Heart left ventricle (tissue), 16 donors: ENCODE measurements at regions not wholly inside any gene's neighbourhood (a gene's known extent, or its start where the extent isn't known, plus 50 kb on each side); places are given as distances from the start of the nearest gene placed in this dataset.

ENCODE experiments used
- ATAC-seq, 4 donors: fragments of 200-7000 bp; cut with Tn5 transposase; one replicate each; pipeline ENCODE4 v1.9.1; 2020 to 2022; ENCODE audit warnings: moderate library complexity in 4 of 4, mild to moderate bottlenecking in 3 of 4, moderate number of reproducible peaks in 1 of 4
- DNase-seq, 5 donors: peaks; one replicate each; pipeline ENCODE4 v3.0.0-alpha.2; 2020
- H3K27ac ChIP-seq, 12 donors: fragments of 200-600 bp; sonication (generic) in 4 of 12; one replicate each; pipeline versions ENCODE4 v1.5.0 to v1.8.0; 2016 to 2022; ENCODE audit warnings: mild to moderate bottlenecking in 2 of 12
- H3K27me3 ChIP-seq, 9 donors: fragments of 200-600 bp; sonication (generic) in 2 of 9; one replicate each; pipeline versions ENCODE4 v1.5.1 to v1.8.0; 2016 to 2022; ENCODE audit warnings: mild to moderate bottlenecking in 3 of 9
- H3K36me3 ChIP-seq, 9 donors: fragments of 200-600 bp; sonication (generic) in 2 of 9; one replicate each; pipeline versions ENCODE4 v1.5.0 to v1.8.0; 2018 to 2022; ENCODE audit warnings: mild to moderate bottlenecking in 2 of 9
- H3K4me1 ChIP-seq, 12 donors: fragments of 200-600 bp; sonication (generic) in 4 of 12; one replicate each; pipeline versions ENCODE4 v1.5.0 to v1.8.0; 2016 to 2022; ENCODE audit warnings: mild to moderate bottlenecking in 3 of 12
- H3K4me3 ChIP-seq, 12 donors: fragments of 200-600 bp; sonication (generic) in 4 of 12; one replicate each; pipeline versions ENCODE4 v1.5.0 to v1.8.0; 2017 to 2022; ENCODE audit warnings: mild to moderate bottlenecking in 9 of 12, moderate library complexity in 4 of 12
- H3K9me3 ChIP-seq, 12 donors: fragments of 200-600 bp; sonication (generic) in 4 of 12; one replicate each; pipeline versions ENCODE4 v1.5.0 to v1.8.0; 2016 to 2022; ENCODE audit warnings: mild to moderate bottlenecking in 1 of 12
- POLR2A ChIP-seq, 2 donors: fragments of 450-650 bp; IDR thresholded peaks; one replicate each; pipeline ENCODE4 v1.6.1; 2017; ENCODE audit warnings: antibody characterized with exemption in 2 of 2, mild to moderate bottlenecking in 2 of 2, moderate library complexity in 2 of 2
- WGBS, 4 donors: extraction: QIAGEN DNeasy Blood & Tissue Kit in 2 of 4; methylation state at CpG; one replicate each; pipeline versions ENCODE4 v1.1.5 to v1.1.7; 2013 to 2018; 5-methylcytosine and 5-hydroxymethylcytosine counted together
- intact Hi-C, 10 donors: fragments of 100-400 bp; cut with DNase I; formaldehyde crosslinking; loops; one replicate each; pipeline versions ENCODE4 v1.11.1 to v1.14.2; 2022
- TF ChIP-seq, protein P1 (sequence below), 12 donors: fragments of 200-600 bp; sonication (generic) in 4 of 12; IDR thresholded peaks; one replicate each; pipeline versions ENCODE4 v1.5.0 to v1.8.0; 2018 to 2022; ENCODE audit warnings: antibody characterized with exemption in 12 of 12, mild to moderate bottlenecking in 5 of 12
- donor health status: ischemic (EF 13 %, LVEDD 7.1; RV severe dilation, severe dysfunction).
- donor health status: healthy with polysubstance abuse.
- donor health status: DM: no; HTN: yes; CAD: no.
- donor health status: DM: no; HTN: no; CAD: no.
- donor health status: ischemic (EF 25% LVEDD 6.9; RV normal size, moderate dysfunction).
- donor health status: ischemic (EF 25% LVEDD 5.7; RV mildly dilated, moderate dysfunction).
- donor health status: healthy.
- donor health status: DM: yes; HTN: yes; CAD: no.
- donor health status: ischemic (EF 35%, LVEDD 5.7; RV mildly dilated, moderate dysfunction).
- donor health status: nonischemic (EF 11% LVEDD 7.7; RV severe dilation, severe dysfunction).
- donor health status: DM: yes; HTN: yes; CAD: no.
- donor health status: PGD.
- donor health status: ischemic (EF 29% LVEDD 5.4; RV normal size, mild dysfunction).
- donor health status: nonischemic (EF 23%, LVEDD 6.1; RV moderate dilation, normal function).

DNA sequence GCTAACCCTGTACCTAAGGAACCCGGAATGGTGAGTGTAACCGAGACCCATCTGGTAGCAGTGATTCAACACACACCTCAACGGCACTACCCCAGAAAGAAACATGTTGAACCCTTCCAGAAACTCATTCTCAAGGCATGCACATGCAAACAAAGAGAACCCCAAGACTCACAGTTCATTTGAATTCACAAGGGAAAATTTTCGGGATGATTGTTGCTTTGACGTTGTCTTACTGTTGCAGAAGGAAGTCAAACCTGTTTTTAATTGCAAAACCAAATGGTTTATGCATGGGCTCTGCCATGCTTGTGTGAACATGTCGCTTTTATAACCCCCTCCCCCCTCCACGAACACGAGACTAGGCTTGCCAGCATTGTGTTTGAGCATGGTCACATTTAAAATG is 539.7 kb downstream of the GATA3 start:
- H3K4me1 ChIP-seq, result no peaks in the 10 kb centered on the region
- intact Hi-C loops, result no loop called here
- no peak overlapping the region for H3K27ac ChIP-seq
- H3K27me3 ChIP-seq, result peaks cover 0 to 3% (median 0%) of the 10 kb centered on the region in 9 donors
- H3K4me3 ChIP-seq, result no peak overlapping the region
- WGBS, 4 donors, result 77 to 82% (median 81%) methylated on average over 8 of the region's 8 CpGs
- TF ChIP-seq, protein P1, sequence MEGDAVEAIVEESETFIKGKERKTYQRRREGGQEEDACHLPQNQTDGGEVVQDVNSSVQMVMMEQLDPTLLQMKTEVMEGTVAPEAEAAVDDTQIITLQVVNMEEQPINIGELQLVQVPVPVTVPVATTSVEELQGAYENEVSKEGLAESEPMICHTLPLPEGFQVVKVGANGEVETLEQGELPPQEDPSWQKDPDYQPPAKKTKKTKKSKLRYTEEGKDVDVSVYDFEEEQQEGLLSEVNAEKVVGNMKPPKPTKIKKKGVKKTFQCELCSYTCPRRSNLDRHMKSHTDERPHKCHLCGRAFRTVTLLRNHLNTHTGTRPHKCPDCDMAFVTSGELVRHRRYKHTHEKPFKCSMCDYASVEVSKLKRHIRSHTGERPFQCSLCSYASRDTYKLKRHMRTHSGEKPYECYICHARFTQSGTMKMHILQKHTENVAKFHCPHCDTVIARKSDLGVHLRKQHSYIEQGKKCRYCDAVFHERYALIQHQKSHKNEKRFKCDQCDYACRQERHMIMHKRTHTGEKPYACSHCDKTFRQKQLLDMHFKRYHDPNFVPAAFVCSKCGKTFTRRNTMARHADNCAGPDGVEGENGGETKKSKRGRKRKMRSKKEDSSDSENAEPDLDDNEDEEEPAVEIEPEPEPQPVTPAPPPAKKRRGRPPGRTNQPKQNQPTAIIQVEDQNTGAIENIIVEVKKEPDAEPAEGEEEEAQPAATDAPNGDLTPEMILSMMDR (IDR thresholded peaks at IDR 0.05), result no peak
- no peak for TF ChIP-seq POLR2A (IDR thresholded peaks at IDR 0.05)
- ATAC-seq (no peak), DNase-seq (no peak)
- no peaks in the 10 kb centered on the region for H3K36me3 ChIP-seq
- no peaks in the 10 kb centered on the region for H3K9me3 ChIP-seq

DNA sequence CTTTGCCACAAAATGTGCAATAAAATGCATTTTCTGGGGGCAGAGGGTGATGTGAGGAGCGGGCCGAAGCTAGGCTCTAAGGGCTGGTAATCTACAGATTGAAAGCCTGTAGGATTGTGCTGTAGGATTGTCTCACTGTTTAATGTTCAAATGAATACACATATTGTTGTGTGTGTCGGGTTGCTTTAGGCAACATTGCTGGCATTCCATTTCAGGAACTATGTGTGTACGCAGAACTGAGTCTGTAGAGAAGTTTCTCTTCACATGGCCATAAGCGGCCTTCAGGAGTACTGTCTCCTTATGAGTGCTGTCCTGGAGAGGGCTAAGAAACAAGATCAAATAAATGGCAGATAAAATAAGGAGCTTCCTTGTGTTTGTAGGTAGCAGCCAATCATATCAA is 540.2 kb downstream of the GATA3 start:
- Histone ChIP-seq H3K4me1 (no peaks in the 10 kb centered on the region), H3K27me3 (no peaks in the 10 kb centered on the region), H3K4me3 (no peak overlapping the region), H3K9me3 (no peaks in the 10 kb centered on the region), H3K36me3 (no peaks in the 10 kb centered on the region), H3K27ac (no peak overlapping the region)
- intact Hi-C loops, result no loop called here
- ATAC-seq (no peak), DNase-seq (no peak)
- TF ChIP-seq, protein P1 (IDR thresholded peaks at IDR 0.05), result no peak
- no peak for TF ChIP-seq POLR2A (IDR thresholded peaks at IDR 0.05)
- WGBS, 4 donors, result 62 to 84% (median 80%) methylated on average over 5 of the region's 5 CpGs

DNA sequence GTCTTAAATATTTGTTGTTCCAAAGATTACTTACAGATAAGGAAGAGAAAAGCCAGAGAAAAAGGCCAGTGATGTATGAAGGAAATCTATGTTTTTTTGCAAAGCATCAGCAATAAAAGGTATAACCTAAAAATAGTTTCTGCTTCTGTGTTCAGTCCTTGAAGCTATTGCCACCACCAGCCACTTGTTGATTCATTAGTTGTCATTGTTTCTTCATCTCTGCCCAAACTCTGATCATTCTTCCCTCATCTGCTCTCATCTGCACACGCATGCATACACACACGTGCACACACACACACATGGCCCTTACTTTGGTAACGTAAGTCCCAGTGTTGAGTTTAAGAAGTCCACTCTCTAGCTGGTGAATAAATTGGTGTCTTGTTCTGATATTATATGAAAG is 540.7 kb downstream of the GATA3 start:
- ATAC-seq, result no peak
- no peak overlapping the region for H3K4me3 ChIP-seq
- no peak for DNase-seq
- no peaks in the 10 kb centered on the region for H3K27me3 ChIP-seq
- no peaks in the 10 kb centered on the region for H3K4me1 ChIP-seq
- no peak overlapping the region for H3K27ac ChIP-seq
- H3K9me3 ChIP-seq, result no peaks in the 10 kb centered on the region
- H3K36me3 ChIP-seq, result no peaks in the 10 kb centered on the region
- TF ChIP-seq, protein P1 (IDR thresholded peaks at IDR 0.05), result no peak
- no peak for TF ChIP-seq POLR2A (IDR thresholded peaks at IDR 0.05)
- intact Hi-C loops, result no loop called here
- 55 to 79% (median 62%) methylated on average over 3 of the region's 3 CpGs for WGBS, 4 donors

DNA sequence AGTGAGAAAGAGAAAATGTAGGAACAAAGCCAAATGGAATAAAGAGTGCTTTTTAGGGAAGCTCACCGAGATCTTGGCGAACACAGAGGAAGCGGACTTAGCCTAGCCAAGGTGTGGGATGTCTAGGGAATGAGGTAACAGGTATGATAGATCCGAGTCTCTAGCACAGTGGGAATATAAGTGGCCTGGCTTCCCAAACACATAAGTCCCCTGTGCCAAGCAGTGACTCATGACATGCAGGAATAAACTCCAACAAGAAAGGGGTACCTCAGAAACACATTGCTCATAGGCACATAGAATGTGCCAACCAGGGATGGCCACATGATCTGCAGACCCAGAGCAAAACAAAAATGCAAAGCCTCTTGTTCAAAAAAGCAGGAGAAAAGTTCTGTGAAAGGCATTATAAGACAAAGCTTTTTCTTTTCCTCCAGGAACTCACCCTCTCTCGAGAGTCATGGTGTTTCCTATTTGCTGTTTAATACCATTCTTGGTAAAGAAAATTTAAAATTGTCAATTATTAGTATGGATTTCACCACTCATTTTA is 542.5 kb downstream of the GATA3 start:
- H3K4me1 ChIP-seq, result no peaks in the 10 kb centered on the region
- no peak overlapping the region for H3K27ac ChIP-seq
- ATAC-seq (no peak), DNase-seq (no peak)
- intact Hi-C loops, result no loop called here
- TF ChIP-seq, protein P1 (IDR thresholded peaks at IDR 0.05), result no peak
- no peak for TF ChIP-seq POLR2A (IDR thresholded peaks at IDR 0.05)
- H3K27me3 ChIP-seq, result no peaks in the 10 kb centered on the region
- H3K4me3 ChIP-seq, result no peak overlapping the region
- 67 to 71% (median 69%) methylated on average over 5 of the region's 5 CpGs for WGBS, 4 donors
- H3K9me3 ChIP-seq, result no peaks in the 10 kb centered on the region
- no peaks in the 10 kb centered on the region for H3K36me3 ChIP-seq
